Progenitor cell of endocrine pancreas (in vitro differentiated cells): ENCODE measurements at regions not wholly inside any gene's neighbourhood (a gene's known extent, or its start where the extent isn't known, plus 50 kb on each side); places are given as distances from the start of the nearest gene placed in this dataset.

Source experiments
- DNase-seq: peaks from one replicate; pipeline ENCODE4 v3.0.0; 2021; ENCODE audit warnings: low spot score; ENCODE audit not compliant: unreplicated experiment
- H3K27ac Mint-ChIP-seq: 2 replicates; pipeline ENCODE4 v1.8.0; 2021; ENCODE audit warnings: mild to moderate bottlenecking, moderate library complexity, mixed read lengths
- H3K27me3 Mint-ChIP-seq: 2 replicates; pipeline ENCODE4 v1.8.0; 2021; ENCODE audit warnings: mixed read lengths
- H3K36me3 Mint-ChIP-seq: 2 replicates; pipeline ENCODE4 v1.8.0; 2022; ENCODE audit warnings: mixed read lengths; ENCODE audit not compliant: insufficient read depth
- H3K4me1 Mint-ChIP-seq: 2 replicates; pipeline ENCODE4 v1.8.0; 2021; ENCODE audit warnings: low read depth, mixed read lengths
- H3K4me3 Mint-ChIP-seq: 2 replicates; pipeline ENCODE4 v1.8.0; 2021; ENCODE audit warnings: low read depth, mild to moderate bottlenecking, moderate library complexity, mixed read lengths
- H3K9me3 Mint-ChIP-seq: 2 replicates; pipeline ENCODE4 v1.8.0; 2021; ENCODE audit warnings: low read depth, mixed read lengths
- CTCF ChIP-seq: fragments of 200-600 bp; sonication (generic); IDR thresholded peaks from one replicate; pipeline ENCODE4 v1.5.0; 2021; ENCODE audit warnings: antibody characterized with exemption, mild to moderate bottlenecking; ENCODE audit not compliant: unreplicated experiment

GRCh38 chr2:203809084-203809521, 58.5 kb upstream of the CTLA4 start:
- Mint-ChIP-seq H3K4me3 (no peak overlapping the region), H3K9me3 (peaks cover 11% of the 10 kb centered on the region), H3K4me1 (no peaks in the 10 kb centered on the region), H3K27me3 (peaks cover 5% of the 10 kb centered on the region), H3K36me3 (no peaks in the 10 kb centered on the region), H3K27ac (peak overlapping the region; percentile 22)
- TF ChIP-seq CTCF: no peak
- no peak for DNase-seq

- no peak for DNase-seq
- Mint-ChIP-seq H3K27ac (no peak overlapping the region), H3K27me3 (peaks cover 7% of the 10 kb centered on the region), H3K4me3 (no peak overlapping the region), H3K9me3 (peaks cover 7% of the 10 kb centered on the region), H3K36me3 (no peaks in the 10 kb centered on the region), H3K4me1 (peaks cover 4% of the 10 kb centered on the region)
- TF ChIP-seq CTCF: no peak
Observed at GRCh38 chr2:203809991-203810510, 57.5 kb upstream of the CTLA4 start.

GRCh38 chr2:203811491-203812221, 55.9 kb upstream of the CTLA4 start:
- TF ChIP-seq CTCF: no peak
- Mint-ChIP-seq H3K27ac (no peak overlapping the region), H3K36me3 (no peaks in the 10 kb centered on the region), H3K4me3 (no peak overlapping the region), H3K4me1 (peaks cover 4% of the 10 kb centered on the region), H3K9me3 (no peaks in the 10 kb centered on the region), H3K27me3 (peaks cover 18% of the 10 kb centered on the region)
- no peak for DNase-seq

GRCh38 chr2:203812294-203813221, 55.0 kb upstream of the CTLA4 start:
- DNase-seq: no peak
- no peak overlapping the region for H3K27ac Mint-ChIP-seq
- H3K4me1 Mint-ChIP-seq: peaks cover 4% of the 10 kb centered on the region
- H3K4me3 Mint-ChIP-seq: no peak overlapping the region
- no peaks in the 10 kb centered on the region for H3K9me3 Mint-ChIP-seq
- peaks cover 26% of the 10 kb centered on the region for H3K27me3 Mint-ChIP-seq
- TF ChIP-seq CTCF: no peak
- no peaks in the 10 kb centered on the region for H3K36me3 Mint-ChIP-seq

- Mint-ChIP-seq H3K9me3 (no peaks in the 10 kb centered on the region), H3K27ac (no peak overlapping the region)
- no peak for DNase-seq
Observed at GRCh38 chr2:203813684-203814083, 53.9 kb upstream of the CTLA4 start.

More at GRCh38 chr2:203813684-203814083, 53.9 kb upstream of the CTLA4 start:
- peaks cover 26% of the 10 kb centered on the region for H3K27me3 Mint-ChIP-seq
- no peaks in the 10 kb centered on the region for H3K36me3 Mint-ChIP-seq
- peaks cover 4% of the 10 kb centered on the region for H3K4me1 Mint-ChIP-seq
- TF ChIP-seq CTCF: no peak
- no peak overlapping the region for H3K4me3 Mint-ChIP-seq
